ENCODE measurements at regions not wholly inside any gene's neighbourhood (a gene's known extent, or its start where the extent isn't known, plus 50 kb on each side); places are given as distances from the start of the nearest gene placed in this dataset.

GRCh38 chr12:59086126-59086525, 165.8 kb upstream of the LRIG3 start:
- WGBS (ENCODE audit: low lambda C conversion rate): 5% methylated on average over 4 of the region's 4 CpGs
- Histone ChIP-seq H3K9ac (ENCODE audit: insufficient read depth, low read depth, low read length) (no peak overlapping the region), H2AFZ (ENCODE audit: low read length) (no peak overlapping the region), H3K27me3 (ENCODE audit: control insufficient read depth in 1 of 2, insufficient read depth in 2 of 2, low read length in 2 of 2) (no peaks in the 10 kb centered on the region), H3K9me3 (ENCODE audit: low read length) (no peaks in the 10 kb centered on the region), H3K4me2 (ENCODE audit: low read depth, low read length) (no peak overlapping the region), H3K27ac (ENCODE audit: extremely low read length, insufficient read depth, low read length) (no peak overlapping the region), H3K79me2 (ENCODE audit: insufficient read depth, low read length) (no peaks in the 10 kb centered on the region), H3K4me1 (ENCODE audit: insufficient read depth, low read length) (no peaks in the 10 kb centered on the region), H4K20me1 (ENCODE audit: insufficient read depth, low read length) (no peaks in the 10 kb centered on the region), H3K36me3 (replicated peaks in 1 of 2; ENCODE audit: control insufficient read depth in 1 of 2, insufficient read depth in 2 of 2, low read length in 2 of 2) (no peaks in the 10 kb centered on the region), H3K4me3 (replicated peaks in 1 of 3; ENCODE audit: insufficient read depth in 1 of 3, low read depth in 2 of 3, low read length in 3 of 3) (no peak overlapping the region)
- intact Hi-C loops (cut with micrococcal nuclease; ENCODE audit: unreplicated experiment): no loop called here
- BruUV-seq (replicated peaks): no TSS peak
- FAIRE-seq (no peak), ATAC-seq (no peak), DNase-seq (ENCODE audit: low spot score) (no peak)
- in situ Hi-C loops (cut with HindIII; ENCODE audit: extremely low pct_ligation_motif_present, low pct_unique_long_range_greater_than_20kb): no loop called here
- ChIA-PET CTCF (ENCODE audit: low intra/inter-chr PET ratio, low total read pairs) (no interaction called here), POLR2A (no interaction called here)
- TF ChIP-seq ZBTB20 (CRISPR knock-in tag; IDR thresholded peaks at IDR 0.05; ENCODE audit: borderline replicate concordance, low read depth) (no peak), RXRB (CRISPR knock-in tag; IDR thresholded peaks at IDR 0.05; ENCODE audit: borderline replicate concordance) (no peak), ZBTB39 (CRISPR knock-in tag; IDR thresholded peaks at IDR 0.05) (no peak), ARNT2 (CRISPR knock-in tag; IDR thresholded peaks at IDR 0.05; ENCODE audit: low read depth) (no peak), HHEX (CRISPR knock-in tag; IDR thresholded peaks at IDR 0.05) (no peak), CREBL2 (CRISPR knock-in tag; IDR thresholded peaks at IDR 0.05; ENCODE audit: borderline replicate concordance) (no peak), ATF4 (CRISPR knock-in tag; IDR thresholded peaks at IDR 0.05) (no peak), FOXJ3 (CRISPR knock-in tag; IDR thresholded peaks at IDR 0.05; ENCODE audit: borderline replicate concordance) (no peak), GPN1 (CRISPR knock-in tag; IDR thresholded peaks at IDR 0.05; ENCODE audit: borderline replicate concordance) (no peak), ZBTB3 (CRISPR knock-in tag; IDR thresholded peaks at IDR 0.05; ENCODE audit: borderline replicate concordance, low read depth) (no peak), ZNF720 (CRISPR knock-in tag; IDR thresholded peaks at IDR 0.05) (no peak), HOXA3 (CRISPR knock-in tag; IDR thresholded peaks at IDR 0.05) (no peak), ZNF558 (CRISPR knock-in tag; IDR thresholded peaks at IDR 0.05; ENCODE audit: borderline replicate concordance) (no peak), DPF2 (CRISPR knock-in tag; IDR thresholded peaks at IDR 0.05; ENCODE audit: borderline replicate concordance, low read depth) (no peak), ZBTB10 (CRISPR knock-in tag; IDR thresholded peaks at IDR 0.05; ENCODE audit: borderline replicate concordance) (no peak), TRIM22 (IDR thresholded peaks at IDR 0.05) (no peak), ZSCAN22 (CRISPR knock-in tag; IDR thresholded peaks at IDR 0.05) (no peak), MBNL3 (CRISPR knock-in tag; conservative IDR thresholded peaks at IDR 0.05) (no peak), ZFP36L2 (CRISPR knock-in tag; IDR thresholded peaks at IDR 0.05) (no peak)

Measured in HepG2 (cell line).